ENCODE measurements at regions not wholly inside any gene's neighbourhood (a gene's known extent, or its start where the extent isn't known, plus 50 kb on each side); places are given as distances from the start of the nearest gene placed in this dataset.

DNA sequence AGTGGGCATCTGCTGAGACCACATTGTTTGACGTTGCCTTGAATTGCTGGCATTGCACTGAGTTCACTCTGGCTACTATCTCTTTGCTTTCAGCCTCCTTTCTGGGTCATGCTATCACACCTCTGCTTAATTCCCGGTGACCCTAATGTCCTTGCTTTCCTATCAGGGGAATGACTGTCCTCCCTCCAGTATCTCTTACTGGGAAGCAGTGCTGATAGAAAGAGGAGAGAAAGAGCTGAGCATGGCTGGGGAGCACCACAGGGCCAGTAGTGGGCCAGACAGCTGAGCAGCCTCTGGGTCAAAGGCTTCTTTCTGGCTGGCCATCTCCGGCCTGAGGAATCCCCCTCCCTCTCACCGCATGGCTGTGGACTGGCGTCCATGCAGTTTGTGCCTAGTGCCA is 428.7 kb downstream of the INHBA start:
- Histone ChIP-seq H2AFZ (ENCODE audit: low read length) (no peak overlapping the region), H3K9me3 (ENCODE audit: low read depth, low read length) (no peaks in the 10 kb centered on the region), H3K79me2 (ENCODE audit: insufficient read depth, low read length) (no peaks in the 10 kb centered on the region), H3K36me3 (ENCODE audit: insufficient read depth, low read length) (no peaks in the 10 kb centered on the region), H3K4me3 (ENCODE audit: insufficient read depth, low read length) (no peak overlapping the region), H3K4me1 (ENCODE audit: insufficient read depth, low read length) (no peaks in the 10 kb centered on the region), H4K20me1 (ENCODE audit: insufficient read depth, low read length) (no peaks in the 10 kb centered on the region), H3K27ac (ENCODE audit: low read depth, low read length) (no peak overlapping the region), H3K27me3 (ENCODE audit: insufficient read depth, low read length) (no peaks in the 10 kb centered on the region), H3K4me2 (ENCODE audit: insufficient read depth, low read length) (no peak overlapping the region)
- DNase-seq (ENCODE audit: insufficient read length, low spot score, missing footprints): no peak
- no peak for TF ChIP-seq CTCF (IDR thresholded peaks at IDR 0.05; ENCODE audit: extremely low read depth, low read depth, low read length)

DNA sequence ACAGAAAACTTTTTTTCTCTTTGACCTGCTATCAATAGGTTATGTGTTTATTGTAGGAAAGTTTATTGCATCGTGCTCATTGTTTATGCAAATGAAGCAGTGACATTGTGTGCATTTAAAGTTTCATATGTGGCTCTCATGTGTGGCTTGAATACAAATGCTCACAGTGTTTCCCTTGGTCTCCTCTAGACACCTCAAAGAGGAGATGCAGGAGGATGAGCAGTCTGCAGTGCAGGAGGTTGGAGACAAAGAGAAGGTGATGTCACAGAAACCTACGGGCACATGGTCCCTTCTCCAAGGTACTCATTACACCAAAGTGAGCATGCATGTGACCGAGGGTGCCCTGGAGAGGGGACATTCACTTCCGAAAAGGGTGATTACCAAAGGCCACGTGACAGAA is 430.2 kb downstream of the INHBA start:
- Histone ChIP-seq H2AFZ (ENCODE audit: low read length) (no peak overlapping the region), H4K20me1 (ENCODE audit: insufficient read depth, low read length) (no peaks in the 10 kb centered on the region), H3K27ac (ENCODE audit: low read depth, low read length) (no peak overlapping the region), H3K79me2 (ENCODE audit: insufficient read depth, low read length) (no peaks in the 10 kb centered on the region), H3K27me3 (ENCODE audit: insufficient read depth, low read length) (no peaks in the 10 kb centered on the region), H3K36me3 (ENCODE audit: insufficient read depth, low read length) (no peaks in the 10 kb centered on the region), H3K4me3 (ENCODE audit: insufficient read depth, low read length) (no peak overlapping the region), H3K9me3 (ENCODE audit: low read depth, low read length) (no peaks in the 10 kb centered on the region), H3K4me2 (ENCODE audit: insufficient read depth, low read length) (no peak overlapping the region), H3K4me1 (ENCODE audit: insufficient read depth, low read length) (no peaks in the 10 kb centered on the region)
- no peak for TF ChIP-seq CTCF (IDR thresholded peaks at IDR 0.05; ENCODE audit: extremely low read depth, low read depth, low read length)
- no peak for DNase-seq (ENCODE audit: insufficient read length, low spot score, missing footprints)

DNA sequence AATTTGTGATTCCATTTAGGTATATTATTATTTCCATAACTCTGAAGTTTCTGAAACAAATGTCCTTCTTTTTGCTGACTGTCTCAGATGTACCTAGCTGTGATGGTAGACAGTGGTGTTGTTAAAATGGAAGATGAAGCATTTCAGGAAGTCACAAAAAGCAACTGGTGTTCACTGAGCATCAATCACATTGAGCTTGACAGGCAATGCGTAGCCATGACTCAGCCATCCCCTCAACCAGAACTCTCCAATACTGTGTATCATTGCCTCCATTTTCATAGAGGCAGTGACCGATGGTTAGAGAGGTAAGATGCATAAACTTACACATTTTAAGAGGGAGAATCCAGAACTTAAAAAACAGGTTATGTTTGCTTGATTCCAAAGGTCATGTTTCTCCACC is 434.0 kb downstream of the INHBA start:
- no peak for TF ChIP-seq CTCF (IDR thresholded peaks at IDR 0.05; ENCODE audit: extremely low read depth, low read depth, low read length)
- no peak overlapping the region for H3K4me2 ChIP-seq (ENCODE audit: insufficient read depth, low read length)
- H3K36me3 ChIP-seq (ENCODE audit: insufficient read depth, low read length): no peaks in the 10 kb centered on the region
- no peaks in the 10 kb centered on the region for H3K9me3 ChIP-seq (ENCODE audit: low read depth, low read length)
- H3K79me2 ChIP-seq (ENCODE audit: insufficient read depth, low read length): no peaks in the 10 kb centered on the region
- no peak overlapping the region for H2AFZ ChIP-seq (ENCODE audit: low read length)
- DNase-seq (ENCODE audit: insufficient read length, low spot score, missing footprints): no peak
- H3K27me3 ChIP-seq (ENCODE audit: insufficient read depth, low read length): no peaks in the 10 kb centered on the region
- no peaks in the 10 kb centered on the region for H3K4me1 ChIP-seq (ENCODE audit: insufficient read depth, low read length)
- H3K27ac ChIP-seq (ENCODE audit: low read depth, low read length): no peak overlapping the region
- no peaks in the 10 kb centered on the region for H4K20me1 ChIP-seq (ENCODE audit: insufficient read depth, low read length)
- H3K4me3 ChIP-seq (ENCODE audit: insufficient read depth, low read length): no peak overlapping the region

GRCh38 chr7:41261080-41261479 is 441.8 kb downstream of the INHBA start:
- no peaks in the 10 kb centered on the region for H3K9me3 ChIP-seq (ENCODE audit: low read depth, low read length)
- no peak for TF ChIP-seq CTCF (IDR thresholded peaks at IDR 0.05; ENCODE audit: extremely low read depth, low read depth, low read length)

More at GRCh38 chr7:41261080-41261479, 441.8 kb downstream of the INHBA start:
- no peak for DNase-seq (ENCODE audit: insufficient read length, low spot score, missing footprints)
- no peak overlapping the region for H3K4me3 ChIP-seq (ENCODE audit: insufficient read depth, low read length)
- H3K27ac ChIP-seq (ENCODE audit: low read depth, low read length): no peak overlapping the region
- no peaks in the 10 kb centered on the region for H4K20me1 ChIP-seq (ENCODE audit: insufficient read depth, low read length)
- H3K79me2 ChIP-seq (ENCODE audit: insufficient read depth, low read length): no peaks in the 10 kb centered on the region
- H3K4me1 ChIP-seq (ENCODE audit: insufficient read depth, low read length): peaks cover 10% of the 10 kb centered on the region
- H3K4me2 ChIP-seq (ENCODE audit: insufficient read depth, low read length): no peak overlapping the region
- H3K36me3 ChIP-seq (ENCODE audit: insufficient read depth, low read length): no peaks in the 10 kb centered on the region
- no peaks in the 10 kb centered on the region for H3K27me3 ChIP-seq (ENCODE audit: insufficient read depth, low read length)
- peak overlapping the region; percentile 1 for H2AFZ ChIP-seq (ENCODE audit: low read length)

Data from osteoblast (primary cell).